H9 (cell line): ENCODE measurements at regions not wholly inside any gene's neighbourhood (a gene's known extent, or its start where the extent isn't known, plus 50 kb on each side); places are given as distances from the start of the nearest gene placed in this dataset.

Source experiments
- DNase-seq: peaks from one replicate; pipeline ENCODE4 v3.0.0-alpha.2; 2017
- H2AFZ ChIP-seq: one replicate; pipeline ENCODE4 v1.6.1; 2013; ENCODE audit warnings: mild to moderate bottlenecking, low read length, control low read depth, moderate library complexity
- H2AK5ac ChIP-seq: 2 replicates; pipeline ENCODE4 v1.6.1; 2013; ENCODE audit warnings: low read length, control low read depth, mixed read lengths; ENCODE audit not compliant: insufficient read length
- H2BK120ac ChIP-seq: one replicate; pipeline ENCODE4 v1.6.1; 2013; ENCODE audit warnings: low read depth, mild to moderate bottlenecking, low read length, control low read depth, inconsistent platforms; ENCODE audit not compliant: poor library complexity, severe bottlenecking
- H2BK12ac ChIP-seq: 2 replicates; pipeline ENCODE4 v1.6.1; 2013; ENCODE audit warnings: low read length, control low read depth, mixed read lengths, low read depth; ENCODE audit not compliant: insufficient read length
- H2BK15ac ChIP-seq: 2 replicates; pipeline ENCODE4 v1.6.1; 2013; ENCODE audit warnings: low read depth, low read length, control low read depth
- H2BK20ac ChIP-seq: one replicate; pipeline ENCODE4 v1.6.1; 2013; ENCODE audit warnings: low read depth, mild to moderate bottlenecking, low read length, control low read depth, inconsistent platforms; ENCODE audit not compliant: poor library complexity, severe bottlenecking
- H2BK5ac ChIP-seq: 2 replicates; pipeline ENCODE4 v1.6.1; 2013; ENCODE audit warnings: low read length, control low read depth, mixed read lengths; ENCODE audit not compliant: insufficient read length
- H3K14ac ChIP-seq: 2 replicates; pipeline ENCODE4 v1.6.1; 2013; ENCODE audit warnings: low read length, control low read depth; ENCODE audit not compliant: insufficient read depth
- H3K18ac ChIP-seq: 2 replicates; pipeline ENCODE4 v1.6.1; 2013; ENCODE audit warnings: low read depth, mild to moderate bottlenecking, mixed read lengths, low read length, control low read depth; ENCODE audit not compliant: insufficient read length
- H3K23ac ChIP-seq: 2 replicates; pipeline ENCODE4 v1.6.1; 2013; ENCODE audit warnings: low read length, control low read depth, mixed read lengths, low read depth; ENCODE audit not compliant: insufficient read length
- H3K23me2 ChIP-seq: 2 replicates; pipeline ENCODE4 v1.6.1; 2013; ENCODE audit warnings: low read depth, mild to moderate bottlenecking, mixed read lengths, low read length, control low read depth; ENCODE audit not compliant: insufficient read length, poor library complexity, severe bottlenecking
- H3K27ac ChIP-seq: 2 replicates; pipeline ENCODE4 v1.5.1; 2013; ENCODE audit warnings: low read length, control low read depth, mixed read lengths, low read depth; ENCODE audit not compliant: insufficient read length
- H3K27me3 ChIP-seq: 2 replicates; pipeline ENCODE4 v1.6.1; 2013; ENCODE audit warnings: low read length, control low read depth, inconsistent platforms; ENCODE audit not compliant: insufficient read depth
- H3K4ac ChIP-seq: 2 replicates; pipeline ENCODE4 v1.6.1; 2013; ENCODE audit warnings: low read depth, mild to moderate bottlenecking, control low read depth, inconsistent platforms, low read length, moderate library complexity
- H3K4me1 ChIP-seq: 2 replicates; pipeline ENCODE4 v1.6.1; 2013; ENCODE audit warnings: low read length, control low read depth, inconsistent platforms; ENCODE audit not compliant: insufficient read depth
- H3K4me2 ChIP-seq: 2 replicates; pipeline ENCODE4 v1.6.1; 2013; ENCODE audit warnings: low read length, control low read depth, mixed read lengths; ENCODE audit not compliant: insufficient read length, insufficient read depth
- H3K56ac ChIP-seq: 2 replicates; pipeline ENCODE4 v1.6.1; 2013; ENCODE audit warnings: low read depth, mild to moderate bottlenecking, mixed read lengths, low read length, control low read depth; ENCODE audit not compliant: insufficient read length
- H3K79me1 ChIP-seq: 2 replicates; pipeline ENCODE4 v1.6.1; 2013; ENCODE audit warnings: low read depth, mild to moderate bottlenecking, moderate library complexity, low read length, control low read depth, inconsistent platforms; ENCODE audit not compliant: insufficient read depth, poor library complexity, severe bottlenecking
- H3K79me2 ChIP-seq: 2 replicates; pipeline ENCODE4 v1.6.1; 2013; ENCODE audit warnings: low read length, control low read depth, inconsistent platforms; ENCODE audit not compliant: insufficient read depth
- H3K9ac ChIP-seq: 2 replicates; pipeline ENCODE4 v1.6.1; 2013; ENCODE audit warnings: low read length, control low read depth, mixed read lengths; ENCODE audit not compliant: insufficient read length; ENCODE audit errors: extremely low read depth
- H3K9me3 ChIP-seq: one replicate; pipeline ENCODE4 v1.6.1; 2013; ENCODE audit warnings: low read depth, low read length, inconsistent platforms; ENCODE audit not compliant: control insufficient read depth
- H3T11ph ChIP-seq: one replicate; pipeline ENCODE4 v1.6.1; 2013; ENCODE audit warnings: mild to moderate bottlenecking, low read length, control low read depth, inconsistent platforms
- H4K20me1 ChIP-seq: one replicate; pipeline ENCODE4 v1.6.1; 2013; ENCODE audit not compliant: control insufficient read depth, insufficient read length, insufficient read depth
- H4K5ac ChIP-seq: 2 replicates; pipeline ENCODE4 v1.6.1; 2013; ENCODE audit warnings: low read depth, mild to moderate bottlenecking, mixed read lengths, low read length, control low read depth; ENCODE audit not compliant: insufficient read length
- H4K8ac ChIP-seq: replicated peaks from 2 replicates; pipeline ENCODE4 v1.6.1; 2013; ENCODE audit warnings: low read length, control low read depth, mixed read lengths, low read depth; ENCODE audit not compliant: insufficient read length
- H4K91ac ChIP-seq: 2 replicates; pipeline ENCODE4 v1.6.1; 2013; ENCODE audit warnings: low read depth, mild to moderate bottlenecking, moderate library complexity, mixed read lengths, low read length, control low read depth; ENCODE audit not compliant: insufficient read length
- H3K27ac Mint-ChIP-seq, 3 experiments: 2 replicates in 2 of 3; 3 replicates in 1 of 3; pipeline ENCODE4 v1.8.0; 2020 to 2021; ENCODE audit warnings: mixed read lengths in 3 of 3, mild to moderate bottlenecking in 1 of 3, moderate library complexity in 1 of 3
- H3K27me3 Mint-ChIP-seq: 2 replicates; pipeline ENCODE4 v1.8.0; 2021; ENCODE audit warnings: low read depth, mild to moderate bottlenecking, moderate library complexity, mixed read lengths
- H3K36me3 Mint-ChIP-seq, 3 experiments: 2 replicates in 2 of 3; 3 replicates in 1 of 3; pipeline ENCODE4 v1.8.0; 2020 to 2021; ENCODE audit warnings: low read depth in 3 of 3, mixed read lengths in 3 of 3; ENCODE audit not compliant: insufficient read depth in 1 of 3
- H3K4me1 Mint-ChIP-seq, 2 experiments: 2 replicates each; pipeline ENCODE4 v1.8.0; 2020; ENCODE audit warnings: mixed read lengths in 2 of 2
- H3K4me3 Mint-ChIP-seq, 2 experiments: 2 replicates in 1 of 2; 3 replicates in 1 of 2; pipeline ENCODE4 v1.8.0; 2020 to 2021; ENCODE audit warnings: mild to moderate bottlenecking in 2 of 2, mixed read lengths in 2 of 2, moderate library complexity in 1 of 2
- H3K9me3 Mint-ChIP-seq, 2 experiments: 2 replicates in 1 of 2; 3 replicates in 1 of 2; pipeline ENCODE4 v1.8.0; 2020; ENCODE audit warnings: mild to moderate bottlenecking in 2 of 2, mixed read lengths in 2 of 2, moderate library complexity in 1 of 2
- WGBS: extraction: QIAGEN DNeasy Blood & Tissue Kit; methylation state at CpG from one replicate; pipeline ENCODE4 v1.1.7; 2013; ENCODE audit warnings: missing lambda C conversion rate, low lambda C conversion rate, mixed read lengths; ENCODE audit not compliant: insufficient read length; ENCODE audit errors: extremely low coverage; 5-methylcytosine and 5-hydroxymethylcytosine counted together
- TF ChIP-seq, protein P1 (sequence below): fragments of 200-600 bp; sonication (generic); conservative IDR thresholded peaks from 3 replicates; pipeline ENCODE4 v1.8.0; 2021; ENCODE audit warnings: antibody characterized with exemption, mild to moderate bottlenecking

DNA sequence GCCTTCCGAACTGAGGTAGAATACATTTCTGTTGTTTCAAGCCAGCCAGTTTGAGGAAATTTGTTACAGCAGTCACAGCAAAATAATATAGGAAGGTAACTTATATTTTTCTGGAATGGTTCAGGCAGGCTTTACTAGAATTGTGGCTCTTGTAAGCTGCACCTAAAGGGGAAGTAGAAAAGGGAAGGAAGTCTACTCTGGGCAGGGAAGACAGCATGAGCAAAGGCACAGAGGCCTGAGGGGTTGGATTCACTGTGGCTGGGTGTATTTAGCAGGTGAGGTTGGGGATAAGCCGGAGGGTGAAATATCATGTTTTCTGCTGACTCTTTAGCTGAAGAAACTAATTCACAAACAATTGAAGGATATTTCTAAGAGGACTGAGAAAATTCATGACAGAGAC is 183.5 kb downstream of the GAS1 start:
- Mint-ChIP-seq H3K27ac (peak overlapping the region in 1 of 3 experiments; percentile 11; a peak in 1 of 7 replicates), H3K27me3 (no peaks in the 10 kb centered on the region; the same call in 1 of the 2 replicates), H3K4me1 (peaks cover 6 to 9% of the 10 kb centered on the region in 2 experiments), H3K9me3 (no peaks in the 10 kb centered on the region; a peak in 1 of 5 replicates), H3K4me3 (no peak overlapping the region), H3K36me3 (no peaks in the 10 kb centered on the region)
- WGBS: no CpG with 5 or more reads among the region's 2 CpGs
- Histone ChIP-seq H2AK5ac (no peak overlapping the region), H4K8ac (no peak overlapping the region), H3K18ac (no peak overlapping the region), H2BK15ac (no peak overlapping the region), H3K56ac (no peak overlapping the region), H2BK12ac (no peak overlapping the region), H2BK5ac (no peak overlapping the region), H3K9me3 (no peaks in the 10 kb centered on the region), H4K5ac (no peak overlapping the region), H3K79me1 (no peaks in the 10 kb centered on the region), H3K4me1 (no peaks in the 10 kb centered on the region; the same call in 1 of the 2 replicates), H3K9ac (no peak overlapping the region), H3K4ac (no peak overlapping the region), H2AFZ (no peak overlapping the region), H3K14ac (no peak overlapping the region), H2BK120ac (no peak overlapping the region), H4K91ac (no peak overlapping the region), H3K79me2 (no peaks in the 10 kb centered on the region), H2BK20ac (no peak overlapping the region), H3K23ac (no peak overlapping the region), H3K27me3 (no peaks in the 10 kb centered on the region), H3K27ac (no peak overlapping the region), H3T11ph (no peak overlapping the region), H3K23me2 (no peaks in the 10 kb centered on the region), H4K20me1 (no peaks in the 10 kb centered on the region), H3K4me2 (no peak overlapping the region)
- DNase-seq: no peak
- TF ChIP-seq, protein P1, sequence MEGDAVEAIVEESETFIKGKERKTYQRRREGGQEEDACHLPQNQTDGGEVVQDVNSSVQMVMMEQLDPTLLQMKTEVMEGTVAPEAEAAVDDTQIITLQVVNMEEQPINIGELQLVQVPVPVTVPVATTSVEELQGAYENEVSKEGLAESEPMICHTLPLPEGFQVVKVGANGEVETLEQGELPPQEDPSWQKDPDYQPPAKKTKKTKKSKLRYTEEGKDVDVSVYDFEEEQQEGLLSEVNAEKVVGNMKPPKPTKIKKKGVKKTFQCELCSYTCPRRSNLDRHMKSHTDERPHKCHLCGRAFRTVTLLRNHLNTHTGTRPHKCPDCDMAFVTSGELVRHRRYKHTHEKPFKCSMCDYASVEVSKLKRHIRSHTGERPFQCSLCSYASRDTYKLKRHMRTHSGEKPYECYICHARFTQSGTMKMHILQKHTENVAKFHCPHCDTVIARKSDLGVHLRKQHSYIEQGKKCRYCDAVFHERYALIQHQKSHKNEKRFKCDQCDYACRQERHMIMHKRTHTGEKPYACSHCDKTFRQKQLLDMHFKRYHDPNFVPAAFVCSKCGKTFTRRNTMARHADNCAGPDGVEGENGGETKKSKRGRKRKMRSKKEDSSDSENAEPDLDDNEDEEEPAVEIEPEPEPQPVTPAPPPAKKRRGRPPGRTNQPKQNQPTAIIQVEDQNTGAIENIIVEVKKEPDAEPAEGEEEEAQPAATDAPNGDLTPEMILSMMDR: no peak
